ENCODE measurements at regions not wholly inside any gene's neighbourhood (a gene's known extent, or its start where the extent isn't known, plus 50 kb on each side); places are given as distances from the start of the nearest gene placed in this dataset.

GRCh38 chr9:124137009-124137943 lies 120.5 kb upstream of the NEK6 start:
- Histone ChIP-seq H3K36me3 (replicated peaks; ENCODE audit: insufficient read depth, low read depth) (no peaks in the 10 kb centered on the region), H3K4me3 (no peak overlapping the region), H3K9me3 (ENCODE audit: low read depth) (no peaks in the 10 kb centered on the region), H4K20me1 (ENCODE audit: insufficient read depth, poor library complexity, severe bottlenecking) (no peaks in the 10 kb centered on the region), H2AFZ (no peak overlapping the region), H3K79me2 (no peaks in the 10 kb centered on the region), H3K27ac (no peak overlapping the region), H3K4me2 (no peak overlapping the region), H3K27me3 (no peaks in the 10 kb centered on the region), H3K4me1 (ENCODE audit: insufficient read depth) (no peaks in the 10 kb centered on the region), H3K9me2 (replicated peaks; ENCODE audit: insufficient read depth) (no peaks in the 10 kb centered on the region)
- WGBS (ENCODE audit: low lambda C conversion rate, missing lambda C conversion rate), result 87% methylated on average over 16 of the region's 16 CpGs
- DNase-seq (ENCODE audit: low spot score), result no peak
- no peak for TF ChIP-seq EZH2phosphoT487 (IDR thresholded peaks at IDR 0.05; ENCODE audit: low read depth, severe bottlenecking, unreplicated experiment)
- TF ChIP-seq CTCF (IDR thresholded peaks at IDR 0.05; ENCODE audit: poor library complexity), result no peak
- no peak for TF ChIP-seq EZH2 (IDR thresholded peaks at IDR 0.05; ENCODE audit: borderline replicate concordance)

- DNase-seq (ENCODE audit: low spot score), result no peak
- WGBS (ENCODE audit: low lambda C conversion rate, missing lambda C conversion rate), result 74% methylated on average over 3 of the region's 3 CpGs
- H3K9me3 ChIP-seq (ENCODE audit: low read depth), result no peaks in the 10 kb centered on the region
- H4K20me1 ChIP-seq (ENCODE audit: insufficient read depth, poor library complexity, severe bottlenecking), result no peaks in the 10 kb centered on the region
- no peak overlapping the region for H2AFZ ChIP-seq
- H3K79me2 ChIP-seq, result no peaks in the 10 kb centered on the region
- no peaks in the 10 kb centered on the region for H3K4me1 ChIP-seq (ENCODE audit: insufficient read depth)
- H3K27ac ChIP-seq, result no peak overlapping the region
- TF ChIP-seq EZH2 (IDR thresholded peaks at IDR 0.05; ENCODE audit: borderline replicate concordance) (no peak), EZH2phosphoT487 (IDR thresholded peaks at IDR 0.05; ENCODE audit: low read depth, severe bottlenecking, unreplicated experiment) (no peak), CTCF (IDR thresholded peaks at IDR 0.05; ENCODE audit: poor library complexity) (no peak)
- H3K27me3 ChIP-seq, result no peaks in the 10 kb centered on the region
- H3K4me2 ChIP-seq, result no peak overlapping the region
- H3K36me3 ChIP-seq (replicated peaks; ENCODE audit: insufficient read depth, low read depth), result no peaks in the 10 kb centered on the region
- H3K9me2 ChIP-seq (replicated peaks; ENCODE audit: insufficient read depth), result no peaks in the 10 kb centered on the region
- H3K4me3 ChIP-seq, result no peak overlapping the region
These were observed 119.8 kb upstream of the NEK6 start for GRCh38 chr9:124137944-124138335.

GRCh38 chr9:124139001-124139400 lies 118.7 kb upstream of the NEK6 start:
- H3K79me2 ChIP-seq, result no peaks in the 10 kb centered on the region
- DNase-seq (ENCODE audit: low spot score), result no peak

More at GRCh38 chr9:124139001-124139400, 118.7 kb upstream of the NEK6 start:
- Histone ChIP-seq H3K4me3 (no peak overlapping the region), H3K36me3 (replicated peaks; ENCODE audit: insufficient read depth, low read depth) (no peaks in the 10 kb centered on the region), H3K4me2 (no peak overlapping the region), H2AFZ (no peak overlapping the region), H3K9me2 (replicated peaks; ENCODE audit: insufficient read depth) (no peaks in the 10 kb centered on the region), H3K9me3 (ENCODE audit: low read depth) (no peaks in the 10 kb centered on the region), H4K20me1 (ENCODE audit: insufficient read depth, poor library complexity, severe bottlenecking) (no peaks in the 10 kb centered on the region), H3K4me1 (ENCODE audit: insufficient read depth) (no peaks in the 10 kb centered on the region), H3K27ac (no peak overlapping the region), H3K27me3 (no peaks in the 10 kb centered on the region)
- 95% methylated on average over 1 of the region's 1 CpG for WGBS (ENCODE audit: low lambda C conversion rate, missing lambda C conversion rate)
- TF ChIP-seq EZH2 (IDR thresholded peaks at IDR 0.05; ENCODE audit: borderline replicate concordance) (no peak), EZH2phosphoT487 (IDR thresholded peaks at IDR 0.05; ENCODE audit: low read depth, severe bottlenecking, unreplicated experiment) (no peak), CTCF (IDR thresholded peaks at IDR 0.05; ENCODE audit: poor library complexity) (no peak)
